NCI-H526 (cell line): ENCODE measurements at regions not wholly inside any gene's neighbourhood (a gene's known extent, or its start where the extent isn't known, plus 50 kb on each side); places are given as distances from the start of the nearest gene placed in this dataset.
"Not testable (repeated sequence)": the region's sequence is repeated elsewhere in the genome, so short reads cannot be mapped to it uniquely, and the experiment has no call there.

Source experiments
- DNase-seq, 2 experiments: peaks; one replicate each; lab custom pipeline; 2025; lab: John Stamatoyannopoulos, UW

- no peak for DNase-seq
Observed at GRCh38 chr18:51248685-51249084, 51.2 kb upstream of the MEX3C start.

- no peak for DNase-seq
Observed at GRCh38 chr18:51250006-51250405, 52.5 kb upstream of the MEX3C start.

- no peak for DNase-seq
Observed at GRCh38 chr18:51250458-51251024, 53.1 kb upstream of the MEX3C start.

- no peak for DNase-seq
Observed at GRCh38 chr18:51251625-51252024, 54.1 kb upstream of the MEX3C start.

- DNase-seq: peak in 1 of 2 experiments; percentile 15
Observed at GRCh38 chr18:51253476-51253875, 56.0 kb upstream of the MEX3C start.

- DNase-seq: no peak
Observed at GRCh38 chr18:51255693-51256092, 58.2 kb upstream of the MEX3C start.

GRCh38 chr18:51257150-51257549 lies 59.7 kb upstream of the MEX3C start:
- no peak for DNase-seq

GRCh38 chr18:51260118-51260517 lies 62.6 kb upstream of the MEX3C start:
- DNase-seq: no peak

GRCh38 chr18:51266077-51266476 lies 68.6 kb upstream of the MEX3C start:
- not testable (repeated sequence) for DNase-seq

GRCh38 chr18:51266773-51267172 lies 69.3 kb upstream of the MEX3C start:
- no peak for DNase-seq

GRCh38 chr18:51273437-51273836 lies 76.0 kb upstream of the MEX3C start:
- DNase-seq: peak; percentile 32 to 55

GRCh38 chr18:51275712-51276476 lies 78.4 kb upstream of the MEX3C start:
- no peak for DNase-seq

GRCh38 chr18:51278045-51278649 lies 80.7 kb upstream of the MEX3C start:
- DNase-seq: peak; percentile 25 to 86

- DNase-seq: no peak
Observed at GRCh38 chr18:51279367-51279984, 82.0 kb upstream of the MEX3C start.

- DNase-seq: no peak
Observed at GRCh38 chr18:51287818-51288508, 90.5 kb upstream of the MEX3C start.

GRCh38 chr18:51288582-51288981 lies 91.1 kb upstream of the MEX3C start:
- DNase-seq: no peak

- DNase-seq: no peak
Observed at GRCh38 chr18:51290860-51291259, 93.4 kb upstream of the MEX3C start.

GRCh38 chr18:51300912-51301311 lies 103.4 kb upstream of the MEX3C start:
- DNase-seq: no peak

GRCh38 chr18:51301376-51301775 lies 103.9 kb upstream of the MEX3C start:
- DNase-seq: no peak

- no peak for DNase-seq
Observed at GRCh38 chr18:51316677-51317076, 119.2 kb upstream of the MEX3C start.

- no peak for DNase-seq
Observed at GRCh38 chr18:51321696-51322095, 124.2 kb upstream of the MEX3C start.

- DNase-seq: no peak
Observed at GRCh38 chr18:51323961-51324360, 126.5 kb upstream of the MEX3C start.
